Inferior parietal cortex (tissue), 1 donor: ENCODE measurements at regions not wholly inside any gene's neighbourhood (a gene's known extent, or its start where the extent isn't known, plus 50 kb on each side); places are given as distances from the start of the nearest gene placed in this dataset.
A peak's percentile ranks its signal among the peaks of the same experiment; 100 is the strongest.

ENCODE experiments used
- DNase-seq: peaks from one replicate; pipeline ENCODE4 v3.0.0-alpha.2; 2016; ENCODE audit errors: extremely low spot score

- DNase-seq = no peak
Observed at GRCh38 chr5:63726496-63726895, 235.7 kb downstream of the HTR1A start.

GRCh38 chr5:63719147-63719546 is 243.1 kb downstream of the HTR1A start:
- DNase-seq = no peak

- DNase-seq = no peak
Observed at GRCh38 chr5:63700241-63700640, 262.0 kb downstream of the HTR1A start.

GRCh38 chr5:63697811-63698210 is 264.4 kb downstream of the HTR1A start:
- no peak for DNase-seq

- no peak for DNase-seq
Observed at GRCh38 chr5:63690546-63690945, 271.7 kb downstream of the HTR1A start.

- no peak for DNase-seq
Observed at GRCh38 chr5:63687854-63688516, 274.3 kb downstream of the HTR1A start.

GRCh38 chr5:63686938-63687337 is 275.3 kb downstream of the HTR1A start:
- no peak for DNase-seq

GRCh38 chr5:63686181-63686580 is 276.1 kb downstream of the HTR1A start:
- no peak for DNase-seq

GRCh38 chr5:63685454-63685853 is 276.8 kb downstream of the HTR1A start:
- DNase-seq = no peak

GRCh38 chr5:63674881-63675280 is 287.4 kb downstream of the HTR1A start:
- no peak for DNase-seq

GRCh38 chr5:63655043-63655442 is 307.2 kb downstream of the HTR1A start:
- no peak for DNase-seq

- no peak for DNase-seq
Observed at GRCh38 chr5:63650581-63650980, 311.7 kb downstream of the HTR1A start.

GRCh38 chr5:63648376-63648775 is 313.9 kb downstream of the HTR1A start:
- DNase-seq = no peak

- DNase-seq = no peak
Observed at GRCh38 chr5:63629951-63630630, 332.2 kb downstream of the HTR1A start.

- no peak for DNase-seq
Observed at GRCh38 chr5:63613442-63613841, 348.8 kb downstream of the HTR1A start.

GRCh38 chr5:63603996-63604395 is 358.2 kb downstream of the HTR1A start:
- DNase-seq = no peak

- DNase-seq = peak; percentile 48
Observed at GRCh38 chr5:63602971-63603370, 359.3 kb downstream of the HTR1A start.

GRCh38 chr5:63596254-63596653 is 366.0 kb downstream of the HTR1A start:
- DNase-seq = no peak

- no peak for DNase-seq
Observed at GRCh38 chr5:63573380-63573779, 388.9 kb downstream of the HTR1A start.

- no peak for DNase-seq
Observed at GRCh38 chr5:63572740-63573139, 389.5 kb downstream of the HTR1A start.

GRCh38 chr5:63570752-63571151 is 391.5 kb downstream of the HTR1A start:
- no peak for DNase-seq

- DNase-seq = no peak
Observed at GRCh38 chr5:63564789-63565188, 397.5 kb downstream of the HTR1A start.
